Stimulated activated effector memory CD8-positive, alpha-beta T cell treated with anti-CD3 and anti-CD28 coated beads, Interleukin-12 subunit alpha, Interleukin-12 subunit beta, amount 100 ng/mL, for 72 hours (primary cell): ENCODE measurements at regions not wholly inside any gene's neighbourhood (a gene's known extent, or its start where the extent isn't known, plus 50 kb on each side); places are given as distances from the start of the nearest gene placed in this dataset.

Experiments used
- ATAC-seq: fragments of 150-1000 bp; cut with Tn5 transposase; 2 replicates; pipeline ENCODE4 v1.10.0; 2021
- DNase-seq, 2 donors: peaks; one replicate each; pipeline ENCODE4 v3.0.0; 2021 to 2022; ENCODE audit warnings: low spot score in 2 of 2
- H3K27ac Mint-ChIP-seq: one replicate; pipeline ENCODE4 v1.8.0; 2022; ENCODE audit warnings: mild to moderate bottlenecking, mixed read lengths
- H3K36me3 Mint-ChIP-seq: one replicate; pipeline ENCODE4 v1.8.0; 2022; ENCODE audit warnings: mild to moderate bottlenecking, mixed read lengths
- H3K4me1 Mint-ChIP-seq: one replicate; pipeline ENCODE4 v1.8.0; 2022; ENCODE audit warnings: mixed read lengths
- H3K4me3 Mint-ChIP-seq: one replicate; pipeline ENCODE4 v1.8.0; 2022; ENCODE audit warnings: mild to moderate bottlenecking, mixed read lengths
- H3K9me3 Mint-ChIP-seq: one replicate; pipeline ENCODE4 v1.8.0; 2022; ENCODE audit warnings: mixed read lengths

GRCh38 chr4:135185256-135185655 is 983.7 kb upstream of the PABPC4L start:
- Mint-ChIP-seq H3K4me3 (no peak overlapping the region), H3K9me3 (peaks cover 14% of the 10 kb centered on the region), H3K27ac (no peak overlapping the region), H3K36me3 (no peaks in the 10 kb centered on the region), H3K4me1 (no peaks in the 10 kb centered on the region)
- DNase-seq = no peak
- ATAC-seq = no peak

GRCh38 chr4:135184715-135185114 is 983.1 kb upstream of the PABPC4L start:
- H3K4me1 Mint-ChIP-seq = no peaks in the 10 kb centered on the region
- DNase-seq (no peak), ATAC-seq (no peak)
- H3K4me3 Mint-ChIP-seq = no peak overlapping the region
- H3K27ac Mint-ChIP-seq = no peak overlapping the region
- H3K36me3 Mint-ChIP-seq = no peaks in the 10 kb centered on the region
- peaks cover 14% of the 10 kb centered on the region for H3K9me3 Mint-ChIP-seq

- no peaks in the 10 kb centered on the region for H3K36me3 Mint-ChIP-seq
- H3K9me3 Mint-ChIP-seq = peaks cover 18% of the 10 kb centered on the region
- no peak overlapping the region for H3K4me3 Mint-ChIP-seq
- no peak for DNase-seq
- H3K4me1 Mint-ChIP-seq = no peaks in the 10 kb centered on the region
- no peak overlapping the region for H3K27ac Mint-ChIP-seq
- no peak for ATAC-seq
These were observed 975.7 kb upstream of the PABPC4L start for GRCh38 chr4:135177321-135177720.

- H3K27ac Mint-ChIP-seq = no peak overlapping the region
- H3K4me1 Mint-ChIP-seq = no peaks in the 10 kb centered on the region
- no peak overlapping the region for H3K4me3 Mint-ChIP-seq
- DNase-seq (no peak), ATAC-seq (no peak)
- peaks cover 12% of the 10 kb centered on the region for H3K9me3 Mint-ChIP-seq
- no peaks in the 10 kb centered on the region for H3K36me3 Mint-ChIP-seq
These were observed 965.1 kb upstream of the PABPC4L start for GRCh38 chr4:135166661-135167060.

GRCh38 chr4:135164601-135165000 is 963.0 kb upstream of the PABPC4L start:
- ATAC-seq (no peak), DNase-seq (no peak)
- no peaks in the 10 kb centered on the region for H3K36me3 Mint-ChIP-seq
- no peak overlapping the region for H3K27ac Mint-ChIP-seq
- H3K9me3 Mint-ChIP-seq = peaks cover 7% of the 10 kb centered on the region
- H3K4me3 Mint-ChIP-seq = no peak overlapping the region
- H3K4me1 Mint-ChIP-seq = no peaks in the 10 kb centered on the region

- ATAC-seq = no peak
- H3K9me3 Mint-ChIP-seq = peaks cover 12% of the 10 kb centered on the region
- no peak for DNase-seq
- H3K4me3 Mint-ChIP-seq = no peak overlapping the region
- no peak overlapping the region for H3K27ac Mint-ChIP-seq
- no peaks in the 10 kb centered on the region for H3K36me3 Mint-ChIP-seq
- no peaks in the 10 kb centered on the region for H3K4me1 Mint-ChIP-seq
These were observed 942.9 kb upstream of the PABPC4L start for GRCh38 chr4:135144498-135144897.

- Mint-ChIP-seq H3K27ac (no peak overlapping the region), H3K9me3 (peaks cover 24% of the 10 kb centered on the region), H3K4me3 (no peak overlapping the region), H3K36me3 (no peaks in the 10 kb centered on the region), H3K4me1 (no peaks in the 10 kb centered on the region)
- ATAC-seq (no peak), DNase-seq (no peak)
These were observed 922.6 kb upstream of the PABPC4L start for GRCh38 chr4:135124196-135124595.

- ATAC-seq = no peak
- Mint-ChIP-seq H3K4me3 (no peak overlapping the region), H3K4me1 (no peaks in the 10 kb centered on the region), H3K27ac (no peak overlapping the region), H3K36me3 (no peaks in the 10 kb centered on the region), H3K9me3 (peaks cover 27% of the 10 kb centered on the region)
- DNase-seq = no peak
These were observed 922.0 kb upstream of the PABPC4L start for GRCh38 chr4:135123632-135124031.

GRCh38 chr4:135122457-135122856 is 920.9 kb upstream of the PABPC4L start:
- Mint-ChIP-seq H3K4me3 (no peak overlapping the region), H3K27ac (no peak overlapping the region), H3K36me3 (no peaks in the 10 kb centered on the region), H3K4me1 (no peaks in the 10 kb centered on the region), H3K9me3 (peaks cover 18% of the 10 kb centered on the region)
- DNase-seq = no peak
- no peak for ATAC-seq

- no peaks in the 10 kb centered on the region for H3K36me3 Mint-ChIP-seq
- ATAC-seq (no peak), DNase-seq (no peak)
- H3K4me1 Mint-ChIP-seq = no peaks in the 10 kb centered on the region
- H3K27ac Mint-ChIP-seq = no peak overlapping the region
- peaks cover 21% of the 10 kb centered on the region for H3K9me3 Mint-ChIP-seq
- H3K4me3 Mint-ChIP-seq = no peak overlapping the region
These were observed 918.6 kb upstream of the PABPC4L start for GRCh38 chr4:135120195-135120594.

GRCh38 chr4:135114079-135114478 is 912.5 kb upstream of the PABPC4L start:
- no peak for ATAC-seq
- H3K9me3 Mint-ChIP-seq = peaks cover 17% of the 10 kb centered on the region
- H3K27ac Mint-ChIP-seq = no peak overlapping the region
- H3K36me3 Mint-ChIP-seq = no peaks in the 10 kb centered on the region
- no peak for DNase-seq
- H3K4me3 Mint-ChIP-seq = no peak overlapping the region
- H3K4me1 Mint-ChIP-seq = no peaks in the 10 kb centered on the region

GRCh38 chr4:135098061-135098460 is 896.5 kb upstream of the PABPC4L start:
- DNase-seq = no peak

GRCh38 chr4:135073389-135073788 is 871.8 kb upstream of the PABPC4L start:
- H3K36me3 Mint-ChIP-seq = no peaks in the 10 kb centered on the region

More at GRCh38 chr4:135098061-135098460, 896.5 kb upstream of the PABPC4L start:
- no peak for ATAC-seq
- Mint-ChIP-seq H3K4me1 (no peaks in the 10 kb centered on the region), H3K27ac (no peak overlapping the region), H3K9me3 (peaks cover 11% of the 10 kb centered on the region), H3K4me3 (no peak overlapping the region), H3K36me3 (no peaks in the 10 kb centered on the region)

GRCh38 chr4:135072553-135072952 is 871.0 kb upstream of the PABPC4L start:
- ATAC-seq (no peak), DNase-seq (no peak)
- Mint-ChIP-seq H3K9me3 (peaks cover 13% of the 10 kb centered on the region), H3K4me1 (no peaks in the 10 kb centered on the region), H3K36me3 (no peaks in the 10 kb centered on the region), H3K4me3 (no peak overlapping the region), H3K27ac (no peak overlapping the region)

More at GRCh38 chr4:135073389-135073788, 871.8 kb upstream of the PABPC4L start:
- Mint-ChIP-seq H3K9me3 (peaks cover 16% of the 10 kb centered on the region), H3K4me3 (no peak overlapping the region), H3K27ac (no peak overlapping the region), H3K4me1 (no peaks in the 10 kb centered on the region)
- DNase-seq (no peak), ATAC-seq (no peak)

GRCh38 chr4:135065366-135065765 is 863.8 kb upstream of the PABPC4L start:
- no peaks in the 10 kb centered on the region for H3K36me3 Mint-ChIP-seq
- ATAC-seq (no peak), DNase-seq (no peak)
- no peaks in the 10 kb centered on the region for H3K4me1 Mint-ChIP-seq
- H3K9me3 Mint-ChIP-seq = peaks cover 24% of the 10 kb centered on the region
- H3K27ac Mint-ChIP-seq = no peak overlapping the region
- no peak overlapping the region for H3K4me3 Mint-ChIP-seq

- H3K36me3 Mint-ChIP-seq = no peaks in the 10 kb centered on the region
- no peak overlapping the region for H3K27ac Mint-ChIP-seq
- no peak overlapping the region for H3K4me3 Mint-ChIP-seq
- peaks cover 6% of the 10 kb centered on the region for H3K9me3 Mint-ChIP-seq
- DNase-seq (no peak), ATAC-seq (no peak)
- H3K4me1 Mint-ChIP-seq = no peaks in the 10 kb centered on the region
These were observed 848.6 kb upstream of the PABPC4L start for GRCh38 chr4:135050086-135050717.

GRCh38 chr4:135032670-135033069 is 831.1 kb upstream of the PABPC4L start:
- Mint-ChIP-seq H3K4me1 (no peaks in the 10 kb centered on the region), H3K4me3 (no peak overlapping the region), H3K36me3 (no peaks in the 10 kb centered on the region), H3K9me3 (no peaks in the 10 kb centered on the region), H3K27ac (no peak overlapping the region)
- no peak for ATAC-seq
- DNase-seq = no peak
